Activated naive CD4-positive, alpha-beta T cell treated with anti-CD3 and anti-CD28 coated beads, Interleukin-2, amount 10 ng/mL, durations not matched to agents 7 days and 5 days (primary cell): ENCODE measurements at regions not wholly inside any gene's neighbourhood (a gene's known extent, or its start where the extent isn't known, plus 50 kb on each side); places are given as distances from the start of the nearest gene placed in this dataset.

Experiments
- CTCF ChIA-PET: fragments of 350-600 bp; sonication (Branson Sonifier 250); formaldehyde crosslinking; loops from one replicate; lab custom pipeline; 2021; ENCODE audit warnings: antibody characterized with exemption; lab: Charles Lee
- DNase-seq: peaks from one replicate; pipeline ENCODE4 v3.0.0-alpha.2; 2020
- H3K27ac Mint-ChIP-seq: one replicate; pipeline ENCODE4 v1.8.0; 2021; ENCODE audit warnings: mild to moderate bottlenecking, moderate library complexity, mixed read lengths
- H3K27me3 Mint-ChIP-seq: one replicate; pipeline ENCODE4 v1.8.0; 2021; ENCODE audit warnings: mild to moderate bottlenecking, mixed read lengths
- H3K36me3 Mint-ChIP-seq: one replicate; pipeline ENCODE4 v1.8.0; 2021; ENCODE audit warnings: mixed read lengths
- H3K4me1 Mint-ChIP-seq: one replicate; pipeline ENCODE4 v1.8.0; 2021; ENCODE audit warnings: mixed read lengths
- H3K4me3 Mint-ChIP-seq: one replicate; pipeline ENCODE4 v1.8.0; 2021; ENCODE audit warnings: mild to moderate bottlenecking, moderate library complexity, mixed read lengths
- H3K9me3 Mint-ChIP-seq: one replicate; pipeline ENCODE4 v1.8.0; 2021; ENCODE audit warnings: mixed read lengths

DNA sequence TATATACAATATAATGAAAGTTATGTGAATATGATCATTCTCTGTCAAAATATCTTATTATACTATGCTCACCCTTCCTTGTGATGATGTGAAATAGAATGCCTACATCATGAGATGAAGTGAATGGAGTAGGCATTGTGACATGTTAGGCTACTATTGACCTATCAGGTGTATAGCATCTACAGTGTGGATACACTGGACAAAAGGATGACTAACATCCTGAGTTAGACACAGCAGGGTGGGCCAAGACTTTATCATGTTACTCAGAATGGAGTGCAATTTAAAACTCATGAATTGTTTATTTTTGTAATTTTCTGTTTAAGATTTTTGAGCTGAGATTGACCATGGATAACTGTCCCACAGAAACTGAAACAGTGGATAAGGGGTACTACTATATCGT lies 53.4 kb upstream of the NAV3 start:
- CTCF ChIA-PET = no interaction called here
- no peaks in the 10 kb centered on the region for H3K36me3 Mint-ChIP-seq
- H3K9me3 Mint-ChIP-seq = peaks cover 5% of the 10 kb centered on the region
- no peaks in the 10 kb centered on the region for H3K4me1 Mint-ChIP-seq
- H3K4me3 Mint-ChIP-seq = no peak overlapping the region
- no peaks in the 10 kb centered on the region for H3K27me3 Mint-ChIP-seq
- DNase-seq = no peak
- no peak overlapping the region for H3K27ac Mint-ChIP-seq

DNA sequence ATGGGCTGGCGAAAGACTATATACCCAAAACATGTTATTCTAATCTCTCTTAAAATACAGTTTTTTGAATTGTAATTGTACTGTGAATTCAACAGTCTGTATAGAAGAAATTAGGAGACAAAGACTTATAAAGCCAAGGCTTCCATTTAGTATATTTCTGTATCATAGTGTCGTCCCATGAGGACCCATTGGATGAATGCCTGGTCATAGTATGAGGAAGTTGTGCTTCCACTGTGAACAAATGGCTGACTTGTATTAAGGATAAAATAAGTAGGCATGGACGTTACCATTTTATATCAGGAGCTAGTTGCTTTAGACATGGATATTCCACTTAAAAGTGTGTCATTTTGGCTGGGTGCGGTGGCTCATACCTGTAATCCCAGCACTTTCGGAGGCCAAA lies 55.9 kb upstream of the NAV3 start:
- Mint-ChIP-seq H3K27ac (no peak overlapping the region), H3K4me3 (no peak overlapping the region), H3K9me3 (peaks cover 2% of the 10 kb centered on the region), H3K4me1 (no peaks in the 10 kb centered on the region), H3K36me3 (no peaks in the 10 kb centered on the region), H3K27me3 (no peaks in the 10 kb centered on the region)
- CTCF ChIA-PET = no interaction called here
- no peak for DNase-seq

DNA sequence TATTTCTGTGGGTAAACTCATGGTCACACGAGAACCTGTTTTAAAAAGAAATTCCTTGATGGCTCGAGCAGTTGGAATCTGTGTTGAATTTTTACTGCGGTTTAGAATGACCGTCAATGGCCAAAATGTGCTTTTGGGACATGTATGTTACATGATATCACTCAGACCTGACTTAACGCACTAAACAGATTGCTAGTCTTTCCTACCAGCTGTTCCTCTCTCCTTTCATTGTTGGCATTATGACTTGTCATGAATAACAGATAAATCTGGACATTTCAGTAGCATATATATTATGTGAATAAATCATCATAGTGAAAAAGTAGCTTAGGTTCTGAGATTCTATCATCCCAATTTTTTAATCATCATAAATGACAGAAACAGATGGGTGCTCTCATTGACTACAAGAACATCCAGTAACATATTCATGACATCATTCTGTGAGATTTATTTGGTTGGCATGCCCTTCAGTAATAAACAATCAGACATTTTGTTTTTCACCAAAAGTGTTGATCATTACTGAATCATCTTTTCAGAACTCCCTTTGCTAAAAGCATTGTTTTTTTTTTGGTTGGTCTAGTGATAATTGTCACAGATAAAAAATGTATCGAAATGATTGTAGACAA lies 57.9 kb upstream of the NAV3 start:
- DNase-seq = no peak
- no peaks in the 10 kb centered on the region for H3K36me3 Mint-ChIP-seq
- H3K4me3 Mint-ChIP-seq = no peak overlapping the region
- H3K9me3 Mint-ChIP-seq = peaks cover 8% of the 10 kb centered on the region
- H3K4me1 Mint-ChIP-seq = no peaks in the 10 kb centered on the region
- H3K27ac Mint-ChIP-seq = no peak overlapping the region
- CTCF ChIA-PET = no interaction called here
- H3K27me3 Mint-ChIP-seq = no peaks in the 10 kb centered on the region

DNA sequence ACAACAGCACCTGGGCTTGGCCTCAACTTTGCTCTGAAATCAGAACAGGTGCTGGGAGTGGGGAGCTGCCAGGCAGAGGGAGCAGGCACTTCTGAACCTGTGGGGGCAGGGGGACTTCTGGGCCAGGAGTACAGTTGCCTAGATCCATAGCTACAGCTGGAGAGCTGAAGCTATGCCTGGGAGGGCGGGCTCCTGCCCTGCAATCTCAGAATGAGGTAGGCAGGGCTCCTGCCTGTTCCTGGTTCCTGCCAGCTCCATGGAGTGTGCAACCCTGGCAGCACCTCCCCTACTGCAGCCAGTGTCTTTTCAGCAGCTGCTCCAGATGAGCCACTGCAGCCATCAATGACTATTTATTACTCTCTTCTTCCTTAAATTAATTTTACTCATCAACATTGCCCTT lies 62.1 kb upstream of the NAV3 start:
- no peak for DNase-seq
- CTCF ChIA-PET = no interaction called here
- Mint-ChIP-seq H3K4me3 (no peak overlapping the region), H3K36me3 (no peaks in the 10 kb centered on the region), H3K27ac (no peak overlapping the region), H3K27me3 (no peaks in the 10 kb centered on the region), H3K4me1 (no peaks in the 10 kb centered on the region), H3K9me3 (peaks cover 8% of the 10 kb centered on the region)

DNA sequence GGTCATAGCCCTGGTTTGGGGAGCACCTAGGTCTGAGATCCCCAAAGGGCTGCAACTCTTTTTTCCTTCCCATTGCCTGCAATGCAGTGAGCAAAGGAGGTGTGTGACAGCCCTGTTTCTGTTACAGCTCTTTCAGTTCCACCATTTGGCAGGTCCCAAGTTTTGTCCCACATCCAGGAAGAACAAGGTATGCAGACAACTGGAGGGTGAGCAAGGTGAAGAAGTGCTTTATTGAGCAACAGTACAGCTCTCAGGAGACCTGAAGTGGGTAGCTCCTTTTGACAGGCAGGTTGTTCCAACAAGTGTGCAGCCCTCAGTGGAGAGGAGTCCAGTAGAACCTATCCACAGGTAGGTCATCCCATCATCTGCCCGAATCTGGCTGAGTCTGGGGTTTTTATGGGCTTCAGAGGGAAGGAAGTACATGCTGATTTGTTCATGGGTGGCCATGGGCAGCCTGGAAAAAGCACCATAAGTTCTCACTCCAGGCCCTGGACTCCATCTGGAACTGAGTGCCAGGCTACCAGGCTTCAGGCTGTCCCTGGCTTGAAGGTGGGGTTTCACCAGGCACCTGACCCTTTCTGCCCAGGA lies 62.8 kb upstream of the NAV3 start:
- peaks cover 8% of the 10 kb centered on the region for H3K9me3 Mint-ChIP-seq
- no peak for DNase-seq
- no peak overlapping the region for H3K4me3 Mint-ChIP-seq
- no peaks in the 10 kb centered on the region for H3K27me3 Mint-ChIP-seq
- H3K4me1 Mint-ChIP-seq = no peaks in the 10 kb centered on the region
- H3K27ac Mint-ChIP-seq = no peak overlapping the region
- CTCF ChIA-PET = no interaction called here
- H3K36me3 Mint-ChIP-seq = no peaks in the 10 kb centered on the region

DNA sequence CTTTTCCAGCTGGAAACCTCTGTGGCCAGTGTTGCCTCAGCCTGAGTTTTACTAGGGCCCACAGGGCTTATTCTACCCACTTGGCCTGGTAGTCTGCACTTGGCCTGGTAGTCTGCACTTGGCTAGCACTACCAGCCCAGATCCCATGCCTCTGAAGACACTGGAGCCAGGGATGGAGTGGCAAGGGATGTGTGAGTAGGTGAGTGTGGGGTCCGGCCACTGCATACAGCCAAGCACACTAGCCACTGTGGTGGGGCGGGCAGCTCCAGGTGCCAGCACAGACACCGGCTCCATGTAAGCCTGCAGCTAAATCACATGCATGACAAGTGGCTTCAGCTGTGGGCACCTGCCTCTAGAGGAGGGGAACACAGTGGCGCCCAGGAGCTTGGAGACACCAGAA lies 63.4 kb upstream of the NAV3 start:
- Mint-ChIP-seq H3K27me3 (no peaks in the 10 kb centered on the region), H3K4me3 (no peak overlapping the region), H3K9me3 (peaks cover 8% of the 10 kb centered on the region), H3K4me1 (no peaks in the 10 kb centered on the region), H3K27ac (no peak overlapping the region), H3K36me3 (no peaks in the 10 kb centered on the region)
- CTCF ChIA-PET = no interaction called here
- DNase-seq = no peak

DNA sequence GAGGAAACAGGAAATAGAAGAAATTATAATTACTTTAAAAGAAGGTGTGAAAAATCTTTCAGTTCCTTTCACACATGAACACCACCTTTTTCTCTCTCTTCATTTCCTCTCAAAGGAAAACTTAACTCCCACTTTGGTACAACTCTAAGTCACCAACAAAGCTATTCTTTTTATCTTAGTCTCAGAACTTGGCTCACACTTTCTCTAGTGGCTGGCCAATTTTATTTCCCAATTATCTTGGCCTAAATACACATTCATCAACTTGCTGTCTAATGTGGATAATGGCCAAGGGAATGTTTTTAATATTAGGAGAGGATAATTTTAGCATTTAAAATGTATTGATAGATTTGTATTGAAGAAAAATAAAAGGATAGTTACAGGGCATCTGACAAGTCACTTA lies 64.5 kb upstream of the NAV3 start:
- Mint-ChIP-seq H3K9me3 (peaks cover 8% of the 10 kb centered on the region), H3K4me1 (no peaks in the 10 kb centered on the region), H3K27ac (no peak overlapping the region), H3K4me3 (no peak overlapping the region), H3K36me3 (no peaks in the 10 kb centered on the region), H3K27me3 (no peaks in the 10 kb centered on the region)
- DNase-seq = no peak
- CTCF ChIA-PET = interaction anchor here (1.1 kb wide), 1 partner anchor 10 kb away, joined by 3 read pairs; no protein-coding TSS in a partner anchor

DNA sequence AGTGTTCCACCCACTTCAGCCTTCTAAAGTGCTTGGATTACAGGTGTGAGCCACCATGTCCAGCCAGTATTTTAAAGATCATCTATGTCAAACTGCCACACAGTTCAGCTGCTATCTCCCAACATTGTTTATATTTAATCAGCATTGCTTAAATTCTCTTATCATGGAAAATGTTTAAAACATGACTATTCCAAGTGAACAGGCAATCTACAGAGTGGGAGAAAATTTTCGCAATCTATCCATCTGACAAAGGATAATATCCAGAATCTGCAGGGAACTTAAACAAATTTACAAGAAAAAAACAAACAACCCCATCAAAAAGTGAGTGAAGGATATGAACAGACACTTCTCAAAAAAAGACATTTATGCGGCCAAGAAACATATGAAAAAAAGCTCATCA lies 69.4 kb upstream of the NAV3 start:
- CTCF ChIA-PET = no interaction called here
- Mint-ChIP-seq H3K27me3 (no peaks in the 10 kb centered on the region), H3K4me3 (no peak overlapping the region), H3K9me3 (peaks cover 8% of the 10 kb centered on the region), H3K36me3 (no peaks in the 10 kb centered on the region), H3K4me1 (no peaks in the 10 kb centered on the region), H3K27ac (no peak overlapping the region)
- DNase-seq = no peak

DNA sequence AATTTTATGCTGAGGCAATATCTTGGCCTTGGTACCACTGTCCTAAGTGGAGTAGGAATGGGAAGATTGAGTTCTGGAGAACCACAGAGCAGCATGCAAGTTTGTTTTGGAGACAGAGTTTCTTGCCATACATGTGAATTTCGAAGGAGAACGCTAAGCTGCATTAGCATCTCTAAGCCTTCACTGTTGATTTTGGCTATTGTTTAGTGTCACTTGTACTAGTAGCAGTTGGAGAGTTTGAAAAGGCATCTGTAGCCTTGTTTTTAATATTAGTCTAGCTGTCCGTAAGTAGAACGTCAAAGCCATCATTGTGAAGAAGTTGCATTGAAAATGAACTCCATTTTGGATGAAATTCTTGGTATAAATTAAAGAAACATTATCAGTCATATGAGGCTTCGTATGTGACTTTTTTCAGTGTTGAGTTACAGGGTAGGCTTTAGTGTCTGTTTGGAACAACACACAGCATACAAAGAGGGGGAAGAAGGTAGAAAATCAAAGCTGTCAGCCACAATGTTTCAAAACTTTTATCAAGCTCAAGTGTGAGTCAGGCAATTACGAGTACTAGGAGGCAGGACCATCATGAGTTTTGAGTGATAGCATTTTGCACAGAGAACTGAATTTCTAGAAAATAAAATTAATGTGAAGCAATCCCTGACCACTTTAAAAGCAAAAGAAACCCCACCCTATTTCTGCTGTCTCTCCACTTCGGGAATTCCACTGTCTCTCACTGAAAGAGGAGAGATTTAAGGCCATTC lies 70.2 kb upstream of the NAV3 start:
- Mint-ChIP-seq H3K4me1 (no peaks in the 10 kb centered on the region), H3K4me3 (no peak overlapping the region), H3K27me3 (no peaks in the 10 kb centered on the region), H3K9me3 (peaks cover 7% of the 10 kb centered on the region), H3K27ac (no peak overlapping the region), H3K36me3 (no peaks in the 10 kb centered on the region)
- CTCF ChIA-PET = no interaction called here
- no peak for DNase-seq

DNA sequence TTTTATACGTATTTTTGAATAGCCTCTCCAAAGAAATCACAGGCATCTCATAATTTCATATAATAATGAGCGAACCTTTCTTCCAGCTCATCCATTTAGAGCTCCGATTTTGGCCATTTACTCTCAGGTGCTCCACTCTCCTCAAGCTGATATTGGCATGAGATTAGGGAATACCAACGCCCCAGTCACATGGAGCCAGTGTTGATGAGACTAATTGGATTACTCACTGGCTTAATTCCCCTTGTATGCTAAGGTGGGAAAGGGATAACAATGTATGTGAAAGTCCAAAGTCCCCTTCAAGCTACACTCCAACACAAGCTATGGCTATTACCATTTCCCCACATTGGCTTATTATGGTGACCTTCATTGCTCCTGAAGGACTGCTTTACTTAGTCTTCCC lies 76.6 kb upstream of the NAV3 start:
- no peaks in the 10 kb centered on the region for H3K9me3 Mint-ChIP-seq
- CTCF ChIA-PET = no interaction called here
- H3K4me3 Mint-ChIP-seq = no peak overlapping the region
- H3K4me1 Mint-ChIP-seq = no peaks in the 10 kb centered on the region
- no peak for DNase-seq
- no peaks in the 10 kb centered on the region for H3K27me3 Mint-ChIP-seq
- no peaks in the 10 kb centered on the region for H3K36me3 Mint-ChIP-seq
- no peak overlapping the region for H3K27ac Mint-ChIP-seq

DNA sequence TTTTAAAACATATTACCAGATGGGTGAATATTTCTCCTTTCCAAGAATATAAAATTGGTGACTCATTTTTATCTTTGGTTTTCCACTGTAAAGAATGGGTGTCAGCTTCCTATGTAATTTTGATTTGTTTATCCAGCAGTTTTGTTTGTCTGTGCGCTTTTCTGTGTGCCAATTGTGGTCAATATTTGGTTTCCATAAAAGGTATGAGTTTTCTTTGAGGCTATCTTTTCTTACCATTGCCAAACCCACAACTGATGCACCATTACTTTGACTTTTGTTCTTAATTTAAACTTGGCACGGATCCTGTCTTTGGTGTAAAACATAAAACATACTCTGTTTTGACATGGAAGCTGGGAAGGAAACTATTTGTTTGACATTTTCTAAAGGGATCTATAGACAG lies 78.8 kb upstream of the NAV3 start:
- no peaks in the 10 kb centered on the region for H3K36me3 Mint-ChIP-seq
- no peak overlapping the region for H3K27ac Mint-ChIP-seq
- no peak overlapping the region for H3K4me3 Mint-ChIP-seq
- no peak for DNase-seq
- H3K27me3 Mint-ChIP-seq = no peaks in the 10 kb centered on the region
- CTCF ChIA-PET = no interaction called here
- no peaks in the 10 kb centered on the region for H3K9me3 Mint-ChIP-seq
- H3K4me1 Mint-ChIP-seq = no peaks in the 10 kb centered on the region

DNA sequence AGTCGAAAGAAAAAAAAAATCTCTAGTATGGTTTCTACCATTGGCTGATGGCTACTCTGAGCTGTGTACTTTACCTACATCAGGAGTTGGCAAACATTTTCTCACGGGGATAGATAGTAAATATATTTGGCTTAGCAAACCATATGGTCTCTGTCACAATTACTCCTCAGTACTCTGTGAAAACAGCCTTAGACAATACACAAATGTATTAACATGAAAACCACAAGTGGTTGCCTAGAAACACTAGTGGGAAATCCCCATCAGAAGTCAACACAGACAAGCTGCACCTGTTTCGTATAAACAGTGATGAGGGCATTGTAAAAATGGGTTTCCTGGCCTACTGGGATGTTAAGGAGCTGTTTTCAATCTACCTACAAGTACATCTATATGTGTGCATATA lies 84.6 kb upstream of the NAV3 start:
- Mint-ChIP-seq H3K4me3 (no peak overlapping the region), H3K36me3 (no peaks in the 10 kb centered on the region), H3K4me1 (no peaks in the 10 kb centered on the region), H3K27ac (no peak overlapping the region), H3K27me3 (no peaks in the 10 kb centered on the region), H3K9me3 (peaks cover 2% of the 10 kb centered on the region)
- CTCF ChIA-PET = no interaction called here
- DNase-seq = no peak

DNA sequence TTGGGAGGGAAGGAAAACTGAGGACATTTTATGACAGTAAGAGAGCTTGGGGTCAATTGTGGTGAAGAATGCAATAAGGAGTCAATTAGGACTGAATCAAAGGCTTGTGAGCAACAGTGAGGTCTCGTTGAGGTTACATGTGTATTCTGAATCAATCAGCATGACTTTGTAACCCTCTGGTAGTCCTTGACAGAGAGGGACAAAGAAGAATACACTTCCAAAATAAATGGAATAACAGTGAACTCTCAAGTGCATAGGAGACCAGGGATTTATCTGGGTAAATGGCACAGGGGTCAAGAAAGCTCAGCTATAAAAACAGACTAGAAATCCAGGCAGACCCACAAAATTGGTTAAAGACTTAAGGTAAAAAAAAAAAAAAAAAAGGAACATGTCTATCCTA lies 85.1 kb upstream of the NAV3 start:
- Mint-ChIP-seq H3K4me1 (no peaks in the 10 kb centered on the region), H3K27me3 (no peaks in the 10 kb centered on the region), H3K4me3 (no peak overlapping the region), H3K9me3 (peaks cover 2% of the 10 kb centered on the region), H3K27ac (no peak overlapping the region), H3K36me3 (no peaks in the 10 kb centered on the region)
- CTCF ChIA-PET = no interaction called here
- no peak for DNase-seq

DNA sequence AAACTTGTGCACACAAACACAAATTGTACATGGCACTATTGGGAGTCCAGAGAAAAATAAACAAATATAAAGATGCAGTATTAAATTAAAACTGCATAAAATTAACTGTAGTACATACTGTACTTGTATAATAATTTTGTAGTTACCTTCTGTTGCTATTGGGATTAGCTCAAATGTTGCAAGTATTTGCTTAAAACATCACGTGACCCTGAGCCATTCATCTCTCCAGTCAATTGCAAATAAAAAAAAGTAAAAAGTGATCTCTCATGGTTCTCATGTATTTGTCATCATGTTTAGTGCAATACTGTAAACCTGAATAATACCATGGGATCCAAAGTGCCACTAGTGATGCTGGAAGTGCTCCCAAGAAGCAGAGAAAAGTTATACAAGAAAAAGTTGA lies 88.1 kb upstream of the NAV3 start:
- DNase-seq = no peak
- Mint-ChIP-seq H3K27me3 (no peaks in the 10 kb centered on the region), H3K4me3 (no peak overlapping the region), H3K36me3 (no peaks in the 10 kb centered on the region), H3K4me1 (no peaks in the 10 kb centered on the region), H3K27ac (no peak overlapping the region), H3K9me3 (peaks cover 5% of the 10 kb centered on the region)
- CTCF ChIA-PET = interaction anchor here (0.6 kb wide), 1 partner anchor 550 kb away, joined by 4 read pairs; no protein-coding TSS in a partner anchor

DNA sequence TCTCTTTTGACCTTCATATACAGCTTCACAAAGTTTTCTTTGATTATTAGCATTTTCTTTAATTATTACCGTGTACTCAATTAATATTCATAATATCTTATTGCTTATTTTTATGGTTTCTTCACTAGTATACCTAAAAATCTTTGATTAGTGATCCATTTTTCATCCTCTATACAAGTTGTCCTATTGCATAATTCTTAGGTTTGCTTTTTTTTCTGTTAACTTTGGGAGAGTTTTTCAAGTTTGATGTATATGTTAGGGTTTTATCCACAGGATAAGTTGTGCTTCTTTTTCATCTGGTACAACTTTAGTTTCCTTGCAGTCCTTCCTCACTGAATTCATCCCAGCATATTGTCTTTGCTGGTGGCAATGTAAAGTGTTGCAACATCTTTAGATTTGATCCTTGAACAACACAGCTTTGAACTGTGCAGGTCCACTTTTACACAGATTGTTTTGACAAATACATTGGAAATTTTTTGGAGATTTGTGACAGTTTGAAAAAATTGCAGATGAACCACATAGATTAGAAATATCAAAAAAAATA lies 88.6 kb upstream of the NAV3 start:
- CTCF ChIA-PET = interaction anchor here (0.6 kb wide), 1 partner anchor 550 kb away, joined by 4 read pairs; no protein-coding TSS in a partner anchor
- no peak overlapping the region for H3K4me3 Mint-ChIP-seq
- H3K9me3 Mint-ChIP-seq = peaks cover 5% of the 10 kb centered on the region
- H3K4me1 Mint-ChIP-seq = no peaks in the 10 kb centered on the region
- DNase-seq = no peak
- H3K27me3 Mint-ChIP-seq = no peaks in the 10 kb centered on the region
- no peaks in the 10 kb centered on the region for H3K36me3 Mint-ChIP-seq
- no peak overlapping the region for H3K27ac Mint-ChIP-seq
